Right lobe of liver (tissue), 4 donors: ENCODE measurements at regions not wholly inside any gene's neighbourhood (a gene's known extent, or its start where the extent isn't known, plus 50 kb on each side); places are given as distances from the start of the nearest gene placed in this dataset.

Experiments used
- POLR2A ChIP-seq: fragments of 450-650 bp; IDR thresholded peaks from one replicate; pipeline ENCODE4 v1.6.1; 2017; ENCODE audit warnings: antibody characterized with exemption, mild to moderate bottlenecking
- TF ChIP-seq, protein P1 (sequence below), 4 donors: fragments of 200-600 bp in 3 of 4; fragments of 450-650 bp in 1 of 4; IDR thresholded peaks; one replicate each; pipeline versions ENCODE4 v1.5.1 to v1.8.0; 2016 to 2022; ENCODE audit warnings: antibody characterized with exemption in 4 of 4, mild to moderate bottlenecking in 2 of 4
- donor health status: DM: no; HTN: no; CAD: no.
- donor health status: DM: no; HTN: no; CAD: no.
- donor health status: DM: no; HTN: yes; CAD: no.

DNA sequence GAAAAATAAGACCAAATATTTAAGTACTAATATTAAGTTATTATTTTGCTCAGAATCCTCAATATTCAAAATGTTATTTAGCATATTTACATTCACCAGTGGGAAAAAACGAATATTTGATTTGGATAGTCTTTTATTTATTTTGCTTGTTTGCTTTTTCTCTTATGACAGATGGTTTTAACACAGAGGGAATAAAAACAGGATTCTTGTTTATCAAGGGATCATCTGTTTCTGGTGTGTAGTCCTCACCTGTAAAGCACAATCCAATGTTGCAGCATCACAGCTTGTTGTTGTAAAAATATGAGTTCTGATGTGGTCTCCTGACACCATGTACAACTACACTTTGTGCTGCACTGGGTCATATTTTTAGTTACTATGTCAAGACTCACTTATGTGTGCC, 103.9 kb downstream of the AVPR1A start:
- no peak for TF ChIP-seq POLR2A
- TF ChIP-seq, protein P1, sequence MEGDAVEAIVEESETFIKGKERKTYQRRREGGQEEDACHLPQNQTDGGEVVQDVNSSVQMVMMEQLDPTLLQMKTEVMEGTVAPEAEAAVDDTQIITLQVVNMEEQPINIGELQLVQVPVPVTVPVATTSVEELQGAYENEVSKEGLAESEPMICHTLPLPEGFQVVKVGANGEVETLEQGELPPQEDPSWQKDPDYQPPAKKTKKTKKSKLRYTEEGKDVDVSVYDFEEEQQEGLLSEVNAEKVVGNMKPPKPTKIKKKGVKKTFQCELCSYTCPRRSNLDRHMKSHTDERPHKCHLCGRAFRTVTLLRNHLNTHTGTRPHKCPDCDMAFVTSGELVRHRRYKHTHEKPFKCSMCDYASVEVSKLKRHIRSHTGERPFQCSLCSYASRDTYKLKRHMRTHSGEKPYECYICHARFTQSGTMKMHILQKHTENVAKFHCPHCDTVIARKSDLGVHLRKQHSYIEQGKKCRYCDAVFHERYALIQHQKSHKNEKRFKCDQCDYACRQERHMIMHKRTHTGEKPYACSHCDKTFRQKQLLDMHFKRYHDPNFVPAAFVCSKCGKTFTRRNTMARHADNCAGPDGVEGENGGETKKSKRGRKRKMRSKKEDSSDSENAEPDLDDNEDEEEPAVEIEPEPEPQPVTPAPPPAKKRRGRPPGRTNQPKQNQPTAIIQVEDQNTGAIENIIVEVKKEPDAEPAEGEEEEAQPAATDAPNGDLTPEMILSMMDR (IDR thresholded peaks at IDR 0.05): no peak
